SK-N-SH (cell line): ENCODE measurements at regions not wholly inside any gene's neighbourhood (a gene's known extent, or its start where the extent isn't known, plus 50 kb on each side); places are given as distances from the start of the nearest gene placed in this dataset.

Source experiments
- CHD2 ChIP-seq: fragments of 150-350 bp; IDR thresholded peaks from 2 replicates; pipeline ENCODE4 v1.6.1; 2018; ENCODE audit warnings: low read length; ENCODE audit not compliant: partially characterized antibody
- FOSL2 ChIP-seq: IDR thresholded peaks from 2 replicates; pipeline ENCODE4 v1.4.0; 2012; ENCODE audit warnings: low read depth, mild to moderate bottlenecking, moderate library complexity, borderline replicate concordance
- FOXJ3 ChIP-seq: sonication (generic); formaldehyde crosslinking; IDR thresholded peaks from 2 replicates; pipeline ENCODE4 v1.5.1; 2020; ENCODE audit warnings: mild to moderate bottlenecking, missing genetic modification reagents
- FOXM1 ChIP-seq: IDR thresholded peaks from 2 replicates; pipeline ENCODE4 v1.4.0; 2012; ENCODE audit warnings: low read depth, mild to moderate bottlenecking
- GATA2 ChIP-seq: sonication (generic); formaldehyde crosslinking; IDR thresholded peaks from 2 replicates; pipeline ENCODE4 v1.5.0; 2020; ENCODE audit warnings: mild to moderate bottlenecking, missing genetic modification reagents
- JUND ChIP-seq: IDR thresholded peaks from 2 replicates; pipeline ENCODE4 v1.4.0; 2012
- POLR2AphosphoS5 ChIP-seq: IDR thresholded peaks from 2 replicates; pipeline ENCODE4 v1.6.1; 2012; ENCODE audit warnings: low read depth, low read length
- RFX5 ChIP-seq: IDR thresholded peaks from 2 replicates; pipeline ENCODE4 v1.6.1; 2012; ENCODE audit warnings: mild to moderate bottlenecking, improper control_type of control experiment, low read length
- SIN3A ChIP-seq: IDR thresholded peaks from 2 replicates; pipeline ENCODE4 v1.6.1; 2012; ENCODE audit warnings: low read depth, mild to moderate bottlenecking, low read length, moderate library complexity, borderline replicate concordance
- TAF1 ChIP-seq: IDR thresholded peaks from 2 replicates; pipeline ENCODE4 v1.6.1; 2012; ENCODE audit warnings: low read depth, mild to moderate bottlenecking, low read length, moderate library complexity, borderline replicate concordance
- TCF12 ChIP-seq: IDR thresholded peaks from 2 replicates; pipeline ENCODE4 v1.4.0; 2012
- YY1 ChIP-seq: IDR thresholded peaks from 2 replicates; pipeline ENCODE4 v1.4.0; 2012; ENCODE audit warnings: low read depth, mild to moderate bottlenecking
- TF ChIP-seq, protein P1 (sequence below): fragments of 200-600 bp; sonication (generic); IDR thresholded peaks from 2 replicates; pipeline ENCODE4 v1.6.1; 2017; ENCODE audit warnings: antibody characterized with exemption, mild to moderate bottlenecking, moderate library complexity

DNA sequence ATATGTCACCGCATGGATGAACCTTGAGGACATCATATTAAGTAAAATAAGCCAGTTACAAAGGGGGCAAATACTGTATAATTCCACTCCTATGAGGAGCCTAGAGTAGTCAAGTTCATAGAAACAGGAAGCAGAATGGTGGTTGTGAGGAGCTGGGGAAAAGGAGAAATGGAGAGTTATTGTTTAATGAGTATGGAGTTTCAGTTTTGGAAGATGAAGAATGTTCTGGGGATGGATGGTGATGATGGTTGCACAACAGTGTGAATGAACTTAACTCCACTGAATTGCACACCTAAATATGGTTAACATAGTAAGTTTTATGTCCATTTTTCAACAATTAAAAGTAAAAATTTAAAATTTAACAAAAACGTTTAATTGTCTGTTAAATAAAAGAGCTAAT is 220.9 kb upstream of the JUN start:
- no peak for TF ChIP-seq FOXM1
- TF ChIP-seq, protein P1, sequence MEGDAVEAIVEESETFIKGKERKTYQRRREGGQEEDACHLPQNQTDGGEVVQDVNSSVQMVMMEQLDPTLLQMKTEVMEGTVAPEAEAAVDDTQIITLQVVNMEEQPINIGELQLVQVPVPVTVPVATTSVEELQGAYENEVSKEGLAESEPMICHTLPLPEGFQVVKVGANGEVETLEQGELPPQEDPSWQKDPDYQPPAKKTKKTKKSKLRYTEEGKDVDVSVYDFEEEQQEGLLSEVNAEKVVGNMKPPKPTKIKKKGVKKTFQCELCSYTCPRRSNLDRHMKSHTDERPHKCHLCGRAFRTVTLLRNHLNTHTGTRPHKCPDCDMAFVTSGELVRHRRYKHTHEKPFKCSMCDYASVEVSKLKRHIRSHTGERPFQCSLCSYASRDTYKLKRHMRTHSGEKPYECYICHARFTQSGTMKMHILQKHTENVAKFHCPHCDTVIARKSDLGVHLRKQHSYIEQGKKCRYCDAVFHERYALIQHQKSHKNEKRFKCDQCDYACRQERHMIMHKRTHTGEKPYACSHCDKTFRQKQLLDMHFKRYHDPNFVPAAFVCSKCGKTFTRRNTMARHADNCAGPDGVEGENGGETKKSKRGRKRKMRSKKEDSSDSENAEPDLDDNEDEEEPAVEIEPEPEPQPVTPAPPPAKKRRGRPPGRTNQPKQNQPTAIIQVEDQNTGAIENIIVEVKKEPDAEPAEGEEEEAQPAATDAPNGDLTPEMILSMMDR: no peak
- no peak for TF ChIP-seq FOXJ3 (CRISPR knock-in tag)
- no peak for TF ChIP-seq YY1
- TF ChIP-seq POLR2AphosphoS5: no peak
- TF ChIP-seq CHD2: no peak
- no peak for TF ChIP-seq JUND
- TF ChIP-seq TCF12: no peak
- no peak for TF ChIP-seq TAF1
- TF ChIP-seq RFX5: no peak
- TF ChIP-seq GATA2: no peak
- no peak for TF ChIP-seq FOSL2
- no peak for TF ChIP-seq SIN3A
